ENCODE measurements at regions not wholly inside any gene's neighbourhood (a gene's known extent, or its start where the extent isn't known, plus 50 kb on each side); places are given as distances from the start of the nearest gene placed in this dataset.

DNA sequence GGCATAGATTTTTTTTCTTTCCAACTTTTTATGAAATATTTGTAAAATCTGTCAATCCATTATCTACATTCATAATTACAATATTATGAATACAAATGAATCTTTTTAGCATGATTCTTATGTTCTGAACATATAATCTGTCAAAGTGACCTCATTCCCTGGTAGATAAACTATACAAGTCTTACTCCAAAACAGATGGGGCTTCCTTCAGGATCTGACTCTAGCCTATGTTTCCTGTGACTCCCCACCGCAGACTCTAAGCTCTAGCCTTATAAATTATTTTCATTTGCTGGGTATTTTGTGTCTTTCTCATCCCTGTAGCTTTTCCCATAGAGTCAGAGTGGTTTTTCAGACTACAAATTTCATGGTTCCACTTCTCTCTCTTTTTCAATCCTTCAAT is 202.1 kb upstream of the KITLG start:
- no peaks in the 10 kb centered on the region for H3K4me1 ChIP-seq

DNA sequence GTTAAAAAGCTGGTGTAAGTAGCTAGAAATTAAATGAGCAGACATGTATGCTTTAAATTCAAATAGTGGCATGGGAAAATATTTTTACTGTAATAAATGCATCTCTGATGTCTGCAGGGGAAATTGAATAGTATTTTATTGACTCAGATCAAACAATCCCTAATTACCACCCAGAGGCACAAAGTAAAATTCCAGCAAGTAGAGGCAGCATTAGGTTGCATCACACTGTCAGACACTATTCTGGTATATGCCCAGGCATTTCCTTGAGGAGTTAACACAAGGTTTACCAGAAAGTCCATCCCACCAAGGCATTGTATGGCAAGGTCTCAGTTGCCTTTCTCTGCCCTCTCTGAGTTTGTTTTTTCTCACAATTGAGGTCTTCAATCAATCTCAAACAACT is 201.6 kb upstream of the KITLG start:
- Histone ChIP-seq H3K27ac (no peak overlapping the region), H3K4me3 (no peak overlapping the region), H3K36me3 (no peaks in the 10 kb centered on the region), H3K9me3 (no peaks in the 10 kb centered on the region), H3K9ac (ENCODE audit: low read depth in 2 of 2, low read length in 2 of 2) (no peak overlapping the region), H3K4me1 (no peaks in the 10 kb centered on the region), H3K27me3 (no peaks in the 10 kb centered on the region)
- no peak for DNase-seq
- intact Hi-C loops (cut with DNase I): no loop called here
- TF ChIP-seq, protein P1, sequence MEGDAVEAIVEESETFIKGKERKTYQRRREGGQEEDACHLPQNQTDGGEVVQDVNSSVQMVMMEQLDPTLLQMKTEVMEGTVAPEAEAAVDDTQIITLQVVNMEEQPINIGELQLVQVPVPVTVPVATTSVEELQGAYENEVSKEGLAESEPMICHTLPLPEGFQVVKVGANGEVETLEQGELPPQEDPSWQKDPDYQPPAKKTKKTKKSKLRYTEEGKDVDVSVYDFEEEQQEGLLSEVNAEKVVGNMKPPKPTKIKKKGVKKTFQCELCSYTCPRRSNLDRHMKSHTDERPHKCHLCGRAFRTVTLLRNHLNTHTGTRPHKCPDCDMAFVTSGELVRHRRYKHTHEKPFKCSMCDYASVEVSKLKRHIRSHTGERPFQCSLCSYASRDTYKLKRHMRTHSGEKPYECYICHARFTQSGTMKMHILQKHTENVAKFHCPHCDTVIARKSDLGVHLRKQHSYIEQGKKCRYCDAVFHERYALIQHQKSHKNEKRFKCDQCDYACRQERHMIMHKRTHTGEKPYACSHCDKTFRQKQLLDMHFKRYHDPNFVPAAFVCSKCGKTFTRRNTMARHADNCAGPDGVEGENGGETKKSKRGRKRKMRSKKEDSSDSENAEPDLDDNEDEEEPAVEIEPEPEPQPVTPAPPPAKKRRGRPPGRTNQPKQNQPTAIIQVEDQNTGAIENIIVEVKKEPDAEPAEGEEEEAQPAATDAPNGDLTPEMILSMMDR (IDR thresholded peaks at IDR 0.05): no peak

More for the DNA sequence above, 202.1 kb upstream of the KITLG start:
- intact Hi-C loops (cut with DNase I): no loop called here
- H3K4me3 ChIP-seq: no peak overlapping the region
- no peak for DNase-seq
- no peaks in the 10 kb centered on the region for H3K36me3 ChIP-seq
- TF ChIP-seq, protein P1 (IDR thresholded peaks at IDR 0.05): no peak
- no peak overlapping the region for H3K9ac ChIP-seq (ENCODE audit: low read depth in 2 of 2, low read length in 2 of 2)
- no peak overlapping the region for H3K27ac ChIP-seq
- no peaks in the 10 kb centered on the region for H3K27me3 ChIP-seq
- no peaks in the 10 kb centered on the region for H3K9me3 ChIP-seq

DNA sequence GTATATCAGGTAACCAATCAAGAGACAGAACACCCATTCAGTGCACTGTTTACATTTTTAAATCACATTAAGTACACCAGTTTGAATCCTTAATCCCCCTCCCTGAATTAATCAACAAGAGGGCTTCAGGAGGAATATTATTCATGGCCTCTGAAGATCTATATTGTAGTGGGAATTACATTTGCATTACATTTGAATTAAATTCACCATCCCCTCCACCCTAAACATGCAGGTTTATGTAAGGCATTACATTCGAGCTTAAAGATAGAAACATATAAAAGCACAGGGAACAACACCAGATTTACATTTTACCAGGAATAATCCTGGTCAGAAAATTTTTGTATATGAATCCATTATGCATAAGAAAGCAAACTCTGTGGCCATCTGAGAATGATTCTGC is 197.8 kb upstream of the KITLG start:
- no peak overlapping the region for H3K4me3 ChIP-seq
- no peaks in the 10 kb centered on the region for H3K27me3 ChIP-seq
- DNase-seq: no peak
- no peaks in the 10 kb centered on the region for H3K9me3 ChIP-seq
- H3K36me3 ChIP-seq: no peaks in the 10 kb centered on the region
- intact Hi-C loops (cut with DNase I): no loop called here
- H3K4me1 ChIP-seq: peaks cover 2% of the 10 kb centered on the region
- H3K27ac ChIP-seq: no peak overlapping the region
- TF ChIP-seq, protein P1 (IDR thresholded peaks at IDR 0.05): no peak
- H3K9ac ChIP-seq (ENCODE audit: low read depth in 2 of 2, low read length in 2 of 2): no peak overlapping the region

DNA sequence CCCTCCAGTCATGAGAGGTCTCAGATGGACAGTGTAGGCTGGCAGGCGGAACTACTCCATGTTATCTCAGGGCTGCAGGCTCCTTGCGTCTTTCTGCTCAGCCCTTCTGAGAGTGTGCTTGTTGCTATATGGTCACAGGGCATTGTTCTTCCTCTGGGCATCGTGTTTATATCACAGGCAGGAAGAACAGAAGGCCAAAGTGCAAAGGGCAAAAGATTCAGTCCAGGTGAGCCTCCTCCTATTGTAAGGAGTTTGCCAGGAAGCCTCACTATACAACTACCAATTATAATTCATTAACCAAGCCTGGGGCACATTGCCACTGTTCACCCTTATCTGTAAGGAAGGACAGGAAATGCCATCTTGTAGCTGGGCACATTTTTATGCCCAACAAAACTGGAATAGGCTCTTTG is 195.5 kb upstream of the KITLG start:
- DNase-seq: peak; percentile 81
- intact Hi-C loops (cut with DNase I): no loop called here

DNA sequence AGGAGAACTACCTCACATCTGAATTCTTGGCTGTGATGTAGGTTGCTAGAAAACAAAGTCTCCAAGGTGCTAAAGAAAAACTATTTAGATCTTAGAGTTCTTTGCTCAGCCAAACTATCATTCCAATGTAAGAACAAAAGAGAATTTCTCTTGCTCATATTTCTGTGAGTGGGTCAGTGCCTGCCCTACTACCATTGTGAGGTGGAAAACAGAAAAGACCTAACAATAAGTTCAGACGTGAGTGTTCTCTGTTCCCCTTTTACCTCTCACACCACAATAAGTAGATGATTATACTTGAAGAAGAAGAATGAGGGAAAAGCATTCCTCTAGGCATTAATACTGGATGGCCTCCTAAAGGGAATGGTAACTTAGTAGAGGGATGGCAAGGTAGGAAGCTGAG is 187.4 kb upstream of the KITLG start:
- no peak overlapping the region for H3K4me3 ChIP-seq
- H3K9ac ChIP-seq (ENCODE audit: low read depth in 2 of 2, low read length in 2 of 2): no peak overlapping the region
- H3K27me3 ChIP-seq: no peaks in the 10 kb centered on the region
- no peak for DNase-seq
- no peaks in the 10 kb centered on the region for H3K36me3 ChIP-seq
- intact Hi-C loops (cut with DNase I): no loop called here
- TF ChIP-seq, protein P1 (IDR thresholded peaks at IDR 0.05): no peak
- no peak overlapping the region for H3K27ac ChIP-seq
- H3K9me3 ChIP-seq: no peaks in the 10 kb centered on the region
- H3K4me1 ChIP-seq: no peaks in the 10 kb centered on the region

More for the DNA sequence above, 195.5 kb upstream of the KITLG start:
- Histone ChIP-seq H3K9me3 (no peaks in the 10 kb centered on the region), H3K4me3 (no peak overlapping the region), H3K27me3 (no peaks in the 10 kb centered on the region), H3K36me3 (no peaks in the 10 kb centered on the region), H3K9ac (ENCODE audit: low read depth in 2 of 2, low read length in 2 of 2) (no peak overlapping the region), H3K4me1 (peaks cover 2% of the 10 kb centered on the region), H3K27ac (peak overlapping the region; percentile 50)
- TF ChIP-seq, protein P1 (IDR thresholded peaks at IDR 0.05): no peak

Data from colonic mucosa (tissue), 4 donors.